Activated CD4-positive, CD25-positive, alpha-beta regulatory T cell treated with anti-CD3 and anti-CD28 coated beads, Interleukin-2, amount 50 U/mL, for 72 hours (primary cell): ENCODE measurements at regions not wholly inside any gene's neighbourhood (a gene's known extent, or its start where the extent isn't known, plus 50 kb on each side); places are given as distances from the start of the nearest gene placed in this dataset.

ENCODE experiments used
- DNase-seq: peaks from one replicate; pipeline ENCODE4 v3.0.0; 2021

DNA sequence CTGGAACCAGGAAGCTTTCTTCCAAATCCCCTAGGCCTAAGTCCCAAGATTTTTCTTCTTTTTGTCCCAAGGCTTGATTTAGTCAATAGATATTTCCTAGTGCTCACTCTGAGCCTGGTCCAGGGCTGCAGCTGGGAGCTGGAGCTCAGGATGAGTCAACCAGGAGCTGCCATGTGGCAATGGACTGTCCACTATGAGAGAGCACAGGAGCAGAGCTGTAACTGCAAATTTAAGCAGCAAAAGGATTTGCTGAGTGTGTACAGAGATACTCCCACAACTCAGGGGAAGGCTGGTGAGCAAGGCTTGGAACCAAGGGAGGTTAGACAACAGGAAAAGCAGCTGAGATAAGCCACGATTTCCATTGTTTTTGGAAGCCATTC is 92.1 kb upstream of the CXCL12 start:
- no peak for DNase-seq

DNA sequence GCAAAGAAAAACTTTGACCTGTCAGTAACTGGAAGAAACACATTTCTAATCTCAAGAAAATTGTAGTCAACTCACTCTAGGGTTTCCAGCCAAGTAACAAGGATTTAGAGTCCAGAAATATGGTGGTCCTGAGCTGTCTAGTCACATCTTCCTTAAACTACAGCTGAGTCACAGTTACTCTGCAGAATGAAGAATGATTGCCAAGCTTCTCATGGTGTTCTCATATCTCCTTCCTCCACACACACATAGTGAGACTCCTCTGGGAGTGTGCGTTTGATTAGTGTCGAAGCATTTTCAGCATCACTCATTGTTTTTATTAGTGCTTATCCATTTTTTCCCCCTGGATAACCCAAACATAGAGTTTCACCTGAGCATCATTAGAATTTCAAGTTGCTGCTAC is 93.1 kb upstream of the CXCL12 start:
- no peak for DNase-seq

DNA sequence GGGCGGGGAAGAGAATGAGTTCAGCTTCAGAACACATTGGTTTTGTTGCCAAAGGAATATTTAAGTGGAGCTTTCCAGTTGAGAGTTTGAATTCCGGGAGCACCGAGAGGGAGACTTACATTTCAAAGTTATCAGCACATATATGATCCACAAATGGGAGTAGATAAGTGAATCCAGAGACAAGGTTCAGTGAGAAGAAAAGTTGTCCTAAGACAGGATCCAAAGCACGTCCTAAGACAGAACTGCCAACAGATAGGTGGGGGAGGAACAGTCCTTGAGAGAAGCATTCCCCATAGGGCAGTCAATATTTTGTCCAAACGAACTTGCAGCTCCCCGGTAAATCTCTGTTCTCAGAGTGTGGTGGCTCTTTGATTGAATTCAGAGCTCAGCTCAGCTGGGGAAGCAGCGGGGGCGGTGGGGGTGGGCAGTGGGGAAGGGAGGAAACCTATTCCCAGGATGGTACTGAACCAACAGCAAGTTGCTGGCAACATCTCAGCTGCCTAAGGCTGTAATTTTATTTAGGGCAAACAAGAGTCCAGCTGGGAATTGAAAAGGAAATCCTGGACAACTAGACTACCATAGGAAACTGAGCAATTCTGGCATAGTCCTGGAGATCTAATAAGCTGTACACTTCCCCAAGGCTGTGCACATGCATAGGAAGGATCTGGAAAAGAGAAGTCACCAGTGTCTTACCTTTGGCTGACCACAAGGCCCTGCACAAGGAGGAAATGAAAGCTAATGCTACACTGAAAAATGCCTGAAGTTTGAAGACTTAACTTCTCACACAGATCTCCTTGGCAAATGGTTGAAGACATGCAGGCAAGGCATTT is 94.2 kb upstream of the CXCL12 start:
- no peak for DNase-seq

DNA sequence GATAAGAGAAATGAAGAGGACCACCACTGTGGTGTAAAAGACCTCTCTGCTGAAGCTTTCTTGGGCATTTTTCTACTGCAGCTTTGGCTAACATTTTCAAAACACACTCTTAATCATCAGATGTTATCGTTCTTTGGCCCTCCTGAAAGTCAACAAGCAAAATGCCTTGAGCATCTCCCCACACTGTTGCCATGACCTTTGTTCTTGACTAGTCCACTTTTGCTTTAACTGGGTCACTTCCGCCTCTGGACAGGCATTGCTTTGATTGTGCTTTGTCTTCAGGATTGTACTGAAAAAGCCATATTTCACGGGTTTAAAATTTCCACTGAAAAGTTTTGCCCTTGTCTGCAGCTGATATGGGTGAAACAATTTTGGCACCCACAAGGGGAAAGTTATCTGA is 107.8 kb upstream of the CXCL12 start:
- no peak for DNase-seq

DNA sequence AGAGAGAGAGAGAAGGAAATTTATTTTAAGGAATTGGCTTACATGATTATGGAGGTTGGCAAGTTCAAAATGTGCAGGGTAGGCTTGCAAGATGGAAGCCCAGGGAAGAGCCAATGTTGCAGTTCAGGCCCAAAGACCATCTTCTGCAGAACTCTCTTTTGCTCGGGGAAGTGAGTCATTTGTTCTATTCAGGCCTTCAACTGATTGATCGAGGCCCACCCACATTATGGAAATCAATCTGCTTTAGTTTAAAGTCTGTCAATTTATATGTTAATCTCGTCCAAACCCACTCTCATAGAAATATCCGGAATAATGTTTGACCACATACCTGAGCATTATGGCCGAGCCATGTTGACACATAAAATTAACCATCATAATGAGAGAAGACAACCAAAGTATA is 113.3 kb upstream of the CXCL12 start:
- no peak for DNase-seq

DNA sequence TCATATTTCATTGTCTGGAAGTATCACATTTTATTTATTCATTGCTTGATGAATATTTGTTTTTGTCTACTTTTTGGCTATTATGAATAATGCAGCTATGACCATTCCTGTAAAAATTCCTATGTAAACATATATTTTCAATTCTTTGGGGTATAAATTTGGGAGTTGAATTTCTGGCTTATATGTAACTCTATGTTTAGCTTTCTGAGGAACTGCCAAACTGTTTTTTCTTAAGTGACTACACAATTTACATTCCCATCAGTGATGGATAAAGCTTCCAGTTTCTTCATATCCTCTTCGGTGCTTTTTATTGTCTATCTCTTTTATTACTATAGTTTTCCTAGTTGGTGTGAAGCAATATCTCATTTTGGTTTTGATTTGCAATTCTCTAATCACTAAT is 115.6 kb upstream of the CXCL12 start:
- no peak for DNase-seq

DNA sequence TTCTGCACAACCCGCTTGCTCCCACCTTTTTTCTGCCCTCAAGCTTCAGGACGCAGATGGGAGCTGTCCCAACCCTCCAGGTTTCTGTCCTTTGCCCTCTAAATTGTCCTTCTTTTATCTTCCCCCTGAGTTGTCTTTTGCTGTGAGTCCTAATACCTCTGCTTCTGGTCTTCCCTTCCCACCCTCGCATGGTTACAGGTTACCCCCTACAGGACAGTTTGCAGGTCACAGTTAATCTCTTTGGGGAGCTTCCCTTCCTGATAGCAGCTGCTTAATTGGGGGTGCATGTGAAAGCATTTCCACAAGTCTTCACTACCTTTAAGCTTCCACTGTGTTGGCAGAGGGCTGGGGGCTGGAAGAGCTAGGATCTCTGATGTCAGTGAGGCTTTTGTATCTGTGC is 121.5 kb upstream of the CXCL12 start:
- no peak for DNase-seq

DNA sequence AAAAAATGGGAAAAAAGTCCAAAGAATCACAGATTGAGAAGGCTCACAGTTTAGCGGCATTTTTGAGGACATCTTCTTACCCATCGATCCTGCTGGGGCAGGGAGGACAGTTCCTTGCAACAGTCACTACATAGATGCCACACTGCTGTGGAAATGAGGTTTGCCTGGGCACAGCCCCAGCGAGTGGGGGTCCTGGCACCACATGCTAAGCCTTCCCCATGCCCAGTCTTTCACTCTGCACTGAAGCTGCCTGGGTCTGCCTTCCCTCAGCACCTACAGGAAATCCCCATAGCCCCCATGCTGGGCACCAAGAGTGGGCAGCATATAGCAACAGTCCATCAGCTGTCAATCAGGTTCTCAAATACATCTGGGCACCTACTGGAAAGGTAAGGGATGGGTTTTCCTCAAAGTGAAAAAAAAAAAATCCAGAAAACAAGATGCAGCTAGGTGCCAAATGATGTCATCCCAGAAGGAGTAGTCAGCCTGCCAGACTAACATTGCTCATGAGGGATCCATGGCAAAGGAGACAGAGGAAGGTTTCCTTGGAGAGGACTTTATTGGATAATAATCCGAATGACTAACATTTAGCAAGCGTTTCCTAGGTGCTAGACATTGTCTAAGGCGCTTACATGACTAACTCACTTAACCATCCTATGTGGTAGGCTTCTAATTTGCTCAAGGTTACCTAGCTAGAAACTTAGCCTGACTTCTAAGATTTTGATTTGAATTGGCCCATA is 125.7 kb upstream of the CXCL12 start:
- no peak for DNase-seq

DNA sequence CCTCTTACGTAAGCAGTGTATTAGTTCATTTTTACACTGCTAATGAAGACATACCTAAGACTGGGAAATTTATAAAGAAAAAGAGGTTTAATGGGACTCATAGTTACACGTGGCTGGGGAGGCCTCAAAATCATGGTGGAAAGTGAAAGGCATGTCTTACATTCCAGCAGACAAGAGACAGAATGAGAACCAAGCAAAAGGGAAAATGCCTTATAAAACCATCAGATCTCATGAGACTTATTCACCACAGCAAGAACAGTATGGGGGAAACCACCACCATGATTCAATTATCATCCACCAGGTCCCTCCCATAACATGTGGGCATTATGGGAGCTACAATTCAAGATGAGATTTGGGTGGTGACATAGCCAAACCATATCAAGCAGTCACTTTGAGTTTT is 126.3 kb upstream of the CXCL12 start:
- no peak for DNase-seq

DNA sequence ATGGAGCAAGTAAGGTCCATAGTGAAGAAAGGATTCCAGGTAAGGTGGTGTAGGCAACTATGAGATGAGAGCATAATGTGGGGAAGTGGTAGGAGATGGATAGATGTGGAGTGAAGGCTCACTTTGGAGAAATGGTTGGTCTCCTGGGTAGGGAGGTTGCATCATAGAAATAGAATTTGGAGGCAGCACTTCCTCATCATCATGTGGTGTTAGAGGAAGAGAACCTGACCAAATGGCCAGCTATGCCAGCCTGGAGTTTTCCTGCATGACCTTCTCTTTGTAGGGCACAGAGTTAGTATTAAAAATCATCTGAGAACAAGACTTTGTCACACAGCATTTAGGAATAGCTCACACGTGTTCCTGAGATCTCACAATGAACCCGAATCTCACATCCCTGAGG is 126.7 kb upstream of the CXCL12 start:
- DNase-seq = no peak

DNA sequence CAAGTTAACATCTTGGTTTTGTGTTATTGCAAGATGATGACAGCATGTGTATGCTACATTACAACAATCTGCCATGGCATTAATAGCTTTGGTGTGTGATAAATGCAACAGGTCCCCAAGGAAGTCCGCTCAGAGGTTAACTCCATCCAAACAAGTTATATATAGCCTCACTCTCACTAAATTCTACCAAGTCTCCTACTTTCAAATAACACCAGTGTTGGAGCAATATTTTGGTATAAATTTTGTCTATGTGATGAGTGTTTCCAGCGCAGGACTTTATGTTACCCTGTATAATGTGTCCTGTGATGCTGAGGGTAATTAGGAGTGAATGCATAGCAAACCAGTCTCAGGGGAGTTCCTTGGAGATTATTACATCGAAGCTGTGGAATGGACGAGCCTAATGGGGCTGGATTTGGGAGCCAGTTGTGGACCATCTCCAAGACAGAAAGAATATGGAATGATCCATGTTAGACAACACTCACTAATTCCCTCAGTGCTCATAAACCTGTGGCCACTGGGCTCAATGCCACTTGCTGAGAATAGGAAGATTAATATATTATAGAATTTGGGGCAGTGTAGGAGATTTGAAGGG is 127.6 kb upstream of the CXCL12 start:
- DNase-seq = no peak

DNA sequence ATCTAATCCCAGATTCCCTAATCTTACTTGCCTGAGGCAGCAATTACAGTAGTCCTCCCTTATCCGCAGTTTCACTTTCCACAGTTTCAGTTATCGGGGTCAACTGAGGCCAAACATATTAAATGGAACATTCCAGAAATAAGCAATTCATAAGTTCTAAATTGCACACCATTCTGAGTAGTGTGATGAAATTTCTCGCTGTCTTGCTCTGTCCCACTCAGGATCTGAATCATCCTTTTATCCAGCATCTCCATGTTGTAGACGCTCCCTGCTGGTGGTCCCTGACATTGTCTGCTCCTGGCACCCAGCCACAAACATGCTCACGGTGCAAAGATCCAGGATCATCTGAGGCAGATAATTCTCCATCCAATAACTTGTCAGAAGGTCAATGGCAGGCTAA is 128.7 kb upstream of the CXCL12 start:
- no peak for DNase-seq

DNA sequence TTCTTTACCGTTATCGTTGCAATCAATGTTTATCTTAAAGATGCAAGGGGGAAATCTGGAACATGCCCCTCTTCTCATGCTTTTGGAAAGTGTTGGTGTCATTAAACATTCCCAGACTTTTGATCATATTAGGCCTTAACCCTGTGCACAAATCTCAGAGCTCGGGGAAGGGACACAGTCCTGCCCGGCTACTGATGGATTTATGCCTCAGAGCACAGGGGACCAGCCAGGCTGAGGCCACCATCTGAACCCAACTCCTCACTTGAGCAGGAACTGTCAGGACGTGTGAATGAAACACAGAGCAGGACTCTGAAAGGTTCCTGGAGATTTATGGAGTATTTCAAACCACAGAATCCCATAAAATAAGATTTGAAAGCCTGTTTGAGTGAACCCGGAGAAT is 132.0 kb upstream of the CXCL12 start:
- no peak for DNase-seq

DNA sequence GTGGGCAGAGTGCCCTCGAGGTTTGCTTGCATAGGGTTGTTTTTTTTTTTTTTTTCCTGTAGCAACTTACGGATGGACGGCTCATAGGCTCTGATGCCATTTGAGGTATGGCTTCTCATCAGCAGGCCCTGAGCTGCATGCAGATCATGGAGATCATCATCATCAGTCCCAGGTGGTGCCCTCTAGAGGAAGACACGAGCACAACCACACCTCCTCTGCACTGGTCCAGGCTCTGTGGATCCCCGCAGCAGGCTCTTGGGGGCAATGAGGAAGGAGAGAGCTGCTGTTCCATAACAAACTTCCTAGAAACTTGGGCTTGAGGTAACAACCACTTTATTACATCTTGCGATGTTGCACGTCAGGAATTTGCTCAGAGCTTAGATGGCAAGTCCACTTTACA is 132.7 kb upstream of the CXCL12 start:
- no peak for DNase-seq

DNA sequence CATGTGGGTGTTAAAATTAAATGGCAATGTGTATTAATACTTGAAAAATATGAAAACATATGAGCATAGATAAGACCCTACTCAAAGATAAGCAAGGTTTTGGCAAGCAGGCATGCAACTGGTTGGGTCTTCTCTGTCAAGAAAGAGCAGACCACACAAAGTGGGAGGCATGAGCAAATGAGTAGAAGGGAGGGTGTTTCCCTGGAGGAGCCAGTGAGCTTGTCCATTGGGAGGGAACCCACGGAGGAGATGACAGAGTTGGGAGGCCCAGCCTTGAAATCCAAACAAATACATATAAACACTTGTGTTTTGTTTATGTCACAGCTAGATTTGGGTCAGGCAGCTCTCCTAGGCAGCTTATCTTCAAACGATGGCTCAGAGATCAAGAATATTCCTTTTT is 134.5 kb upstream of the CXCL12 start:
- DNase-seq = no peak

DNA sequence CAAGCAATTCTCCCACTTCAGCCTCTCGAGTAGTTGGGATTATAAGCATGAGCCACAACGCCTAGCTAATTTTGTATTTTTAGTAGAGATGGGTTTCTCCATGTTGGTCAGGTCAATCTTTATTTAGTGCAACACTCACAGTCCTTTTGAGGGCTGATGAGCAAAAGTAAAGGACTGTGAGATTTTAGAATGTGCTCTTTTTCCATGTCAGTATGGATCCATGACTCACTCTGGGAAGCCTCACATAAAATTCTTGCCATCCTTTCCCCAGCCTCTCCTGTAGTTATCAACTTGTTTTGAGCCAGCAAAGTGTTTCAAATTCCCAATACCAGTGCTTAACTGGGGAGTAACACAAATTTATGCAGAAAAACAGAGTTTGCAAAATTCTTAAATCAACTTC is 135.8 kb upstream of the CXCL12 start:
- DNase-seq = no peak

DNA sequence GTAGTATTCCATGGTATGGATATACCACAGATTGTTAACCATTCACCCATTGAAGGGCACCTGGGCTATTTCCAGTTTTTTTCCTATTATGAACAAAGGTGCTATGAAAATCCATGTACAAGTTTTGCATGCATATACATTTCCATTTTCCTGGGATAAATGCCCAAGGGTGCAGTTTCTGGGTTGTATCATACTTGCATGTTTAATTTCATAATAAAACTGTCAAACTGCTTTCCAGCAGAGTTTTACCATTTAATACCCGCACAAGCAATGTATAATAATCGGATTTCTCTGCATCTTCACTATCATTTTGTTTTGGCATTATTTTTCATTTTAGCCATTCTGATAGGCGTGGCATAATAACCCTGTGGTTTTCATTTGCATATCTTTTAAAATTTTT is 154.3 kb upstream of the CXCL12 start:
- DNase-seq = no peak

DNA sequence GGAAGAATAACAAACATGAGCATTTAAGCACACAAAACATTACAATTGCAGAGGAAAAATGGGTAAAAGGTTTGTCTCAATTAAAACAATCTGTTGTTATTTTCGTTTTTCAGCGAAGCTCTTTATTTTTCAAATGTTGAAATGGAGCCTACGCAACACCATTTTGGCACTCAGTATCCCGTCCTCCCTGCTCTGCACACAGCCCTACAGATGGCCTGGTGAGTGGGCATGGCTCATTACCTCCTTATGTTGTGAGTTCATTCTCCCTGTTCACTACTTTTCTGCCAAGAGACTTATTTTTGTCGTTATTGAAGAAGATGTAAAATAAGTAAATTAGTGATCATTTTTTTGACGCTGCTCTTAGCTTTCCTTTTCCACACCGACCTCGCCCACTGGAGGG is 167.8 kb upstream of the CXCL12 start:
- DNase-seq = no peak

DNA sequence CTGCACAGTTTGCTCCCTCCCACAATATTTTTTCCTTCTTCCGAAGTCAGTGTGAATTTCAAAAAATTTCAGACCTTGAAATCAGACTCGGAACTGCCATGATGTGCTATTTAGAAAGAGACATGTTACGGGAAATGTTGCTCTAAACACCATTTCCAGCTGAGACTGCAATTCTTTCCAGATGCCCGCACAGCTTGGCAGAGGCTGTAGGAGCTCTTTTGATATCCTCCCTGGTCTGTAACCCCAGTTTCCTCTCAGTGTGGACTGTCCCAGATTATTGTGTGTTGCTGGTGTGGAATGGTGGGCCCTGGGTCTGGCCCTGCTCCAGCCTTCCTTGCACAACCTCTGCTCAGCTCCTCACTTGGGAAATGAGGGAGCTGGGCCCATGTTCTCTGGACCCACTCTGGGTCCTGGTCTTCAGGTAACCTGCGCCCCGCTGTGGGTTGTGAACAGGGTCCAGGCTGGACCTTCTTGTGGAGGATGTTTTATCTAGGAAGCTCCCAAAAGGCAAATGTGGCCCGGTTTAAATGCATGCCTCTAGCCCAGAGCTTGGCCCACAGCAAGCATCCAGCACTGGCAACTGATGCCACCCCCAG is 172.8 kb upstream of the CXCL12 start:
- DNase-seq = no peak

DNA sequence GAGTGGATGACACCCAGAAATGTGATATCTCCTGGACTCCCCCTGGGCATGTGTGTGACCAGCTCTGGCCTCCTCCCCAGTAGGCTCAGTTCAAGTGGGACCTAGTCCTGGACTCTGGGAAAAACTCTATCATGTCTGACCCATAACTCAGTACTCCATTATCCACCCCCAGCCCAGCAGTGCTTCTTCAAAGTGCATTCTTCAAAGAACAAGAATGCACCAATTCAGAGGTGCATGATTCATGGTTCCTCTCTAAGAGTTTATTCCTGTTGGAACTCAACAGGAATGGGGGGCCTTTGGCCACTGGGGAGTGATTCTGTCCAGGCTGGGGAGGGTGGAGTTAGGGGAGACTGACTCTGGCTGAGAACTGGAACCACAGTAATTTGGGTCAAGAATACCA is 173.6 kb upstream of the CXCL12 start:
- DNase-seq = no peak

DNA sequence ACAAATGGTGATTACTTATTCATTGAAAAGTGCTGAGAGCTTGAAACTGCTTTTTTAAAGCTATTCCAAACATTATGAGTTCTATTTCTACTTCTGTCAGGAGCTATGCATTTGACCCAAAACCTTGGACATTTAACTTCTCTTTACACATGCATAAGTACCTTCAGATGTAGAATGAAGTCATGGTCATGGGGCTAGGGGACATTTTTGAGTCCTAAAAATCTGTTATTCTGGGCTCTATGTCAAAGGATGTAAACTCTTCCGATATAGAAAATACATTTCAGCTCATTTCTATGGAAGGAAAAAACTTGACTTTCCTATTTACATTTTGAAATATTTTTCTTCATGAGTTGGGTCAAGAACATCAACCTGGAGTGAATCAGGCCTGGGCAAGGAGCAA is 179.5 kb upstream of the CXCL12 start:
- no peak for DNase-seq

DNA sequence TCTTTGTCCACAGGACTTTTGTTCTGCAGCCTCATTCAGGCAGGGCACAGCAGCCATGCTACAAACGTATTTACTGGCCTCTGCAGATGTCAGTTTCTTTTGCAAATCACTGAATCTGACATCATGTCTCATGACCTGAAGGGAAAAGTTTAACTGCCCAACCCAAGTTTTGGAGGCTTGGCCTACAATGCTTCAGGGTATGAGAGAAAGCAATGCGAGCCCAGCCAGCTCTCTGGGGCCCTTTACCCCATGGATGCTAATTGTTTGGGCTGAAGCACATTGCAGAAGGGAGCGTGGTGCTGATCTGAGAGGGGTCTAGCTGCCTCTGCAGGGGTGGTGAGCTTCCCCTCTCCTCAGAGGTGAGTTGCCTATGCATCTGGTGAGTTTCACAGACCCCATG is 179.9 kb upstream of the CXCL12 start:
- no peak for DNase-seq

DNA sequence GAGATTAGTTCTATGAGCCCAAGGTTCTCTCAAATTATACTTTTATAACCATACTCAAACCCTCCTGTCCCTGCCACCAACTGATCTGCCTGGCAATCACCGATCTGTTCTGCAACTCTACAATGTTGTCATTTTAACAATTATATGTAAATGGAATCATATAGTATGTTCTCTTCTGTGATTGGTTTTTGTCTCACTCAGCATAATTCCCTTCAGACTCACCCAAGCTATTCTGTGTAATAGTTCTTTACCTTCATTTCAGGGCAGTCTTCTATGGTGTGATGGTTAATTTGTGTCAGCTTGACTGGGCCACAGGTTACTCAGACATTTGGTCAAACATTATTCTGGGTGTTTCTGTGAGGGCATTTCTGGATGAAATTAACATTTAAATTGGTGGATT is 181.9 kb upstream of the CXCL12 start:
- no peak for DNase-seq

DNA sequence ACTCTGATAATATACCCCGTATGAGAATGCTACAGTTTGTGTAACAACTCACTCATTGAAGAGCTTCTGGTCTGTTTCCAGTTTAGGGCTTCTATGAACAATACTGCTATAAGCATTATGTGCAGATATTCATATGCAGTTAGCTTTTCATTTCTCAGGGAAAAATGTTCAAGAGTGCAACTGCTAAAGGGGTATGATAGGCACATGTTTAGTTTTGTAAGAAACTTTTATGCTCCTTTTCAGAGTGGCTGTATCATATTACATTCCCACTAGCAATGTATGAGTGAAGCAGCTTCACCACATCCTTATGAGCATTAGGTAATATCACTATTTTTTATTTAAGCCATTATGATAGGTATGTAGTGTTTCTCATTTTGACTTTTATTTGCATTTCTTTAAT is 182.6 kb upstream of the CXCL12 start:
- no peak for DNase-seq
